ENCODE measurements at regions not wholly inside any gene's neighbourhood (a gene's known extent, or its start where the extent isn't known, plus 50 kb on each side); places are given as distances from the start of the nearest gene placed in this dataset.
"Not testable (repeated sequence)": the region's sequence is repeated elsewhere in the genome, so short reads cannot be mapped to it uniquely, and the experiment has no call there.

GRCh38 chr6:81353262-81353661 lies 399.2 kb downstream of the TENT5A start:
- H3K79me2 ChIP-seq (ENCODE audit: insufficient read depth, low read length), result no peaks in the 10 kb centered on the region
- intact Hi-C loops (cut with micrococcal nuclease), result no loop called here
- CTCF ChIA-PET, result no interaction called here

GRCh38 chr6:81344026-81344425 lies 408.5 kb downstream of the TENT5A start:
- H3K9me2 ChIP-seq (ENCODE audit: insufficient read depth); H3K9ac ChIP-seq (ENCODE audit: low read length); H2AFZ ChIP-seq (ENCODE audit: low read depth, low read length, poor library complexity, severe bottlenecking); intact Hi-C loops (cut with micrococcal nuclease); H3K4me2 ChIP-seq (ENCODE audit: low read length); RAD21 ChIA-PET (ENCODE audit: low non-redundant PET in 1 of 2, low total read pairs in 2 of 2, uncharacterized antibody in 2 of 2, unreplicated experiment in 2 of 2); H3K79me2 ChIP-seq (ENCODE audit: insufficient read depth, low read length); H3K27ac ChIP-seq (ENCODE audit: low read depth, low read length); H3K4me3 ChIP-seq (replicated peaks in 1 of 2; ENCODE audit: low read depth in 1 of 2, low read length in 2 of 2); ATAC-seq; H3K27me3 ChIP-seq (ENCODE audit: insufficient read depth, low read length); POLR2A ChIA-PET; H3K36me3 ChIP-seq (ENCODE audit: control insufficient read depth in 1 of 2, insufficient read depth in 2 of 2, low read length in 2 of 2); H3K4me1 ChIP-seq (ENCODE audit: control insufficient read depth in 1 of 2, insufficient read depth in 2 of 2, low read length in 2 of 2); H3K9me3 ChIP-seq (ENCODE audit: control insufficient read depth in 1 of 2, insufficient read depth in 1 of 2, low read depth in 1 of 2, low read length in 2 of 2); DNase-seq (ENCODE audit: low read depth, low spot score); H4K20me1 ChIP-seq (ENCODE audit: insufficient read depth); CTCF ChIA-PET; BruUV-seq (replicated peaks): not testable (repeated sequence)

More at GRCh38 chr6:81353262-81353661, 399.2 kb downstream of the TENT5A start:
- Histone ChIP-seq H3K27me3 (ENCODE audit: insufficient read depth, low read length) (no peaks in the 10 kb centered on the region), H3K4me1 (ENCODE audit: control insufficient read depth in 1 of 2, insufficient read depth in 2 of 2, low read length in 2 of 2) (no peaks in the 10 kb centered on the region), H3K9ac (ENCODE audit: low read length) (no peak overlapping the region), H3K36me3 (ENCODE audit: control insufficient read depth in 1 of 2, insufficient read depth in 2 of 2, low read length in 2 of 2) (no peaks in the 10 kb centered on the region), H2AFZ (ENCODE audit: low read depth, low read length, poor library complexity, severe bottlenecking) (no peak overlapping the region), H3K9me2 (ENCODE audit: insufficient read depth) (no peaks in the 10 kb centered on the region), H3K9me3 (ENCODE audit: control insufficient read depth in 1 of 2, insufficient read depth in 1 of 2, low read depth in 1 of 2, low read length in 2 of 2) (no peaks in the 10 kb centered on the region), H3K4me3 (replicated peaks in 1 of 2; ENCODE audit: low read depth in 1 of 2, low read length in 2 of 2) (no peak overlapping the region), H3K4me2 (ENCODE audit: low read length) (no peak overlapping the region), H4K20me1 (ENCODE audit: insufficient read depth) (no peaks in the 10 kb centered on the region), H3K27ac (ENCODE audit: low read depth, low read length) (no peak overlapping the region)
- POLR2A ChIA-PET, result no interaction called here
- RAD21 ChIA-PET (ENCODE audit: low non-redundant PET in 1 of 2, low total read pairs in 2 of 2, uncharacterized antibody in 2 of 2, unreplicated experiment in 2 of 2), result no interaction called here
- DNase-seq (ENCODE audit: low read depth, low spot score) (no peak), ATAC-seq (no peak)
- TF ChIP-seq ZNF274 (IDR thresholded peaks at IDR 0.05; ENCODE audit: low read depth, low read length), result no peak
- TF ChIP-seq SP1 (IDR thresholded peaks at IDR 0.05; ENCODE audit: low read depth), result no peak
- no peak for TF ChIP-seq JUND (IDR thresholded peaks at IDR 0.05)
- no peak for TF ChIP-seq ATF3 (IDR thresholded peaks at IDR 0.05)
- TF ChIP-seq ZBTB33 (IDR thresholded peaks at IDR 0.05; ENCODE audit: extremely low read depth, insufficient replicate concordance, low read length), result no peak
- BruUV-seq (replicated peaks), result no TSS peak
